ENCODE measurements at regions not wholly inside any gene's neighbourhood (a gene's known extent, or its start where the extent isn't known, plus 50 kb on each side); places are given as distances from the start of the nearest gene placed in this dataset.
"Not testable (repeated sequence)": the region's sequence is repeated elsewhere in the genome, so short reads cannot be mapped to it uniquely, and the experiment has no call there.

DNA sequence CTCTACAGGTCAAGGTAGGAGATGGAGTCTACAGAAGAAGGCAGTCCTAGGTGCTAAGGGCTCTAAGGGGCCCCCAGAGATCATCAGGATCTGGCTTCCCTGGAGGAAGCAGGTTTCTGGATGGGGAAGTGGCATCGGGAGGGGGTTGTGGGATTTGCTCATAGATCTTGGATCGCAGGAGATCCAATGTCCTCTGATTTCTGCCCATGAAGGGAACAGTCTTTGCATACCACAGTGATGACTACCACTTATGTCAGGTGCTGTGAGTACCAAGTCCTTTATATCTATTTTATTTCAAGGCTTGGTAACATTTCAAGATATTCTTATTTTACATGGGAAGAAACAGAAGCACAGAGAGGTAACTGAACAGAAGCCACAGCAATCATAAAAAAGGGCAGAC is 164.0 kb downstream of the RGS9 start:
- DNase-seq = no peak

DNA sequence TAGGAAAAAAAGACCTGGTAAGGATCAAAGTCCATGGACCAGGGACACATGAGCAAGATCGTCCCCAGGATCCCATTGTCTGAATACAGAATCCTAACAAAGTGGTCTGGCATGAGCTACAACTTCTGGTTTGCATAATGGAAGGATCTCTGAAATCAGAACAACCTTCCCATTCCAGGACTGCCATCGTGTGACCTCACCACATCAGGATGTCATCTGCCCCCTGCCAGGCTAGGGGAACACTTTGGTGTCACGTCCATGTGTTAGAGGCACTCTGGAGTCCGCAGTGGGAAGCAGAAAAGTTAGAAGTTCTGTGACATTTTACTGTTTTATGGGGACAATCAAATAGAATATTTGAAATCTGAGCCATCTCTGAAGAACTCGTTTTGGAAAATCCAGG is 160.7 kb downstream of the RGS9 start:
- no peak for DNase-seq

DNA sequence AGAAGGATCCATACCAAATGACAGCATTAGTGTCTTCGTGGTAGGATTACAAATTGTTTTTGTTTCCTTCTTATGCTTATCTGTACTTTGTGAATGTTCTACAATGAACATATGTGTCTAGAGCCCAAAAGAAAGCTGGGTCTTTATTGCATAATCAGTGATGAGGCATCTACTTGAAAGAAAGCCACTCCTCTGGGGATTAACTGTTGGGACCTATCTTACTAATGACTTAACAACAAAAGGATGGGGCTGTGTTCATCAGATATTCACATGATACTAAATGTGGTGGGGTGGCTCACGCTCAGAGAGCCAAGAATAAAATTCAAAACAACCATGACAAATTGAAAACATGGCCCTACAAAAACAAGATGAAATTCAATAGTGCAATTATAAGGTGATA is 160.2 kb downstream of the RGS9 start:
- no peak for DNase-seq

DNA sequence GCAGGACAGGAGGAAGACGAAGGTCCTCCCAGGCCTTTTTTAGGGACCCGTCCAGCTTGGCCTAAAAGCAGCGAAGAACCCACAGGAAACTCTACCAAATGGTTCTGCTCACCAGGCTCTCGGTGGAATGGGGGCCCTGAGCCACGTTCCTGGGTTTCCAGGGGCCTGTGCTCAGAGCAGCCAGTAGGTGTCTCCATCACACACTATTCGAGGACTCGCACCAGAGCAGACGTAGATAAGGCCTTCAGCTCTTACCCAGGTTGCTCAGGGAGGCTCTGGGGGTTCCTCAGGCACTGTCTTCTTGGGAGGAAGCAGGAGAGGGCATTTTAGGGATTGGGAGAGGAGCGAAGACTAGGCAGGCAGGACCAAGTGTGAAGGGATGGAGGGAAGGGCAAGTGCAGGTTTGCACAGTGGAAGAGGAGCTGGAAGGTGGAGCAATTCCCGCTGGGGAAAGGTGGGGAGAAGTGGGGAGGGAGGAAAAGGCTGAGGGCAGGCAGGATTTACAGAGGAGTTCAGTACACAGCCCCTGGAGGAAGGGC is 157.1 kb downstream of the RGS9 start:
- peak; percentile 70 for DNase-seq

DNA sequence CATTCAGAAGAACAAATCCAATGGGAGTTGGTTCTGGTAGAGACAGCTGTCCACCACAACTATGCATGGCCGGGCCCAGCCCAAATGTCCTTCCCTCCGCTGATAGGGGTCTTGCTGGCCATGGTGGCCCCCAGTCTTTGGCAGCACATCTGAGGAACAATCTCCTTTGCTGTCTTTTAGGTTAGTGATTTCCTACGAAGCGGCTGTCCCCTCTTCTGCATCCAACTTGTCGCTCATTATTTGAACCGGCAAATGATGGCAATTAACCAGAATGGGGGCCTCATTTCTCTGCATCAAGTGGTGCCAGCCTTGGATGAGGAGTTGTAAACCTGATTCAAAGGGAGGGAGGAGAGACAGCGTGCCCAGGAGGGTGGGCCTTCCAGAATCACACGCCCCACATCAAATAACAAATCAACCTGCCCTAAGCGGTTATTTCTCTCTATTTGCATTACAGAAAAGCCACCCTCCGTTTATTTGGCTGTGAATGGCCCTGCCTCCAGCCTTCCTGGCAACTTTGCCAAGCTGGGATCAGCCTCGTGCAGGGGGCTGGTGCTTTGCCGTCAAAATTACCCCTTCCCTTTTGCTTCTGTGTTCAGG is 156.5 kb downstream of the RGS9 start:
- no peak for DNase-seq

DNA sequence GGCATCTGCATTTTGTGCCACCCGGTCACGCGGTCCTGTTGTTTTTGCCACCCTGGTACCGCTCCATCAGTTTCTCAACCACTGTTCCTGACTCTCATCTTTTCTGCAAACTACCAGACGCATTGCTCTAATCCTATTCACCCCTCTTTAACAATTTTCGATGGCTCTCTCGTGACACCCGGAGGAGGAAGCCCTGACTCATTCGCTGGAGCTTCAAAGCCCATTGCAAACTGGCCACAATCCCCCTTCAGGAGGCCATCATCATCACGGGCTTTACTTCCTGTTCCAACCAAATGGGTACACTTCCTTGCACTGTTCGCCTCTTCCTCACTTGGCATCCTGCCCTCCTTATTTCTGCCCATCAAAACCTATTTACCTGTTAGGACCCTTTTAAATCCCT is 155.3 kb downstream of the RGS9 start:
- no peak for DNase-seq

DNA sequence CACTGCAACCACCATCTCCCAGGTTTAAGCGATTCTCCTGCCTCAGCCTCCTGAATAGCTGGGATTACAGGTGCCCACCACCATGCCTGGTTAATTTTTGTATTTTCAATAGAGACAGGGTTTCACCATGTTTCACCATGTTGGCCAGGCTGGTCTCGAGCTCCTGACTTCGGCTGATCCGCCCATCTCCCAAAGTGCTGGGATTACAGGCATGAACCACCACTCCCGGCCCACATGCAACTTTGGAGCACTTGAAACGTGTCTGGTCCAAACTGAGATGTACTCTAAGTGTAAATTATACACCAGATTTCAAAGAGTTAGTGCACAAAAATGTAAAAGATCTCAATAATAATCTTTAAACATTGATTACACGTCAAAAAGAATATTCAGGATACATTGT is 154.1 kb downstream of the RGS9 start:
- not testable (repeated sequence) for DNase-seq

DNA sequence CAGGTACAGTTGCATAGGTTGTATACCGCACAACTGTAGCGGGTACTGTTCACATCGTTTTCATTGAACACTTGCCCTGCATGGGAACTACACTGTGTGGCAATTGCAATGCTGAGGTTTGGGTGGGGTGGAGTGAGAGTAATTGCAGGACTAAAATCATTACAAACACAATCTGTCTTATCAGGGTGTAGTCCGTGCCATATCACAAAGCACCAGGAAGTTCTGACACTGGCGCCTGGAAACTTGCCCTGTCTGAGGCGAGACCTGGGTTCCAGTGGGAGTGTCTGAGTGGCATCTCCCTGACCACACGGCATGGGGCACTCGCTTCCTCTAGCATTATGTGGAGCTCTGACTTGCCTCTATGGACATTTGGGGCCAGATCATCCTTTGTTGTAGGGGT is 153.4 kb downstream of the RGS9 start:
- DNase-seq = no peak

DNA sequence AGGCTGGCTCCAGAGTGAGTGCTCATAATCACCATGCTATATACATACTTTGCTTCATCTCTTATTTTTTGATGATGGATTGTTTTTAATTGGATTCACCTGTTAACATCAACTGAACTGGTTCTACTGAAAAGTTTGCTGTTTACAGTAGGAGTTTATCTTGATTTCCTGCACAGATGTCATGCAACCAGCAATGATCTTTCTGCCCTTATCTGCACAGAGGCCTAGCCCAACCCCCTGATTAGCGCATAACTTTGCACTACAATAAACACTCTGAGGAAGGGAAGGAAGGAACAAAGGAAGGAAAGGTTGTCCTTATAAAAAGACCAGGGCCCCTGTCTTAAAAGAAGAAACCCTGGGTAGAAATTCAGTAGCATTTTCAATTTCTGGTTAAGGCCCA is 152.9 kb downstream of the RGS9 start:
- DNase-seq = no peak

DNA sequence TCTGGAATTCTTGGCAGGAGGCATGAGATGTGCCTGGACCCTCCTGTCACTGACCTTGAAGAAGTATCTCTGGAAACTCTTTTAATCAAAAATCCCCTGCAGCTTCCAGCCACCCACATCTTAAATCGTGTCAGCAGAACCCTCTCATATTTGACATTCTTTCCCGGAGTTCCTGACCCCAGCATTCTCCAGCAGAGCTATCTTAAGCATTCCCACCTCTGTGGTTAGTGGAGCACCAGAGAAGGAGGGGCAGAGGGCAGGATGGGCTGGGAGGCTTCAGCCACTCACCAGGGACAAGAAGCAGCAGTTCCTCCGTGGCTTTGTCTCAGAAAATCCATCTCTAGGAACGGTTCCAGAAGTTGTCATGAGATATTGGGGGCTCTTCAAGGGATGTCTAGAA is 149.9 kb downstream of the RGS9 start:
- DNase-seq = no peak

DNA sequence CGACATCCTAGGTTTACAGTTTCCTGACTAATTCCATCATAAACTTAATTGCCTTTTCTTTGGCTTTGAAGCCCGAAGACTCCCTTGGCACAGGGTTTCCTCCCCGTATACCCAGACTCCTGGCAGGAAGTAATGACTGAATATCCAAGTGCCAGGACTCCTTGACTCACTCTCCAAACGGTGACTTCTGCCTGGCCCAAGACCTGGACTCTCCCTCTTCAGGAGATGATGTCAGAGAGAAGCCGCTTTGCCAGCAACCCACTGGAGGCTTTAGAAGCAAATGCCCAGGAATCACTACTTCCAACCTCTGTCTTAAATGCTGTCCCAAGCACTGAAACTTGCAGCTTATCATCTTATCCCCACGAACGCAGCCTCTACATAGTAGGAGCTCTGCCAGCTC is 146.5 kb downstream of the RGS9 start:
- DNase-seq = no peak

DNA sequence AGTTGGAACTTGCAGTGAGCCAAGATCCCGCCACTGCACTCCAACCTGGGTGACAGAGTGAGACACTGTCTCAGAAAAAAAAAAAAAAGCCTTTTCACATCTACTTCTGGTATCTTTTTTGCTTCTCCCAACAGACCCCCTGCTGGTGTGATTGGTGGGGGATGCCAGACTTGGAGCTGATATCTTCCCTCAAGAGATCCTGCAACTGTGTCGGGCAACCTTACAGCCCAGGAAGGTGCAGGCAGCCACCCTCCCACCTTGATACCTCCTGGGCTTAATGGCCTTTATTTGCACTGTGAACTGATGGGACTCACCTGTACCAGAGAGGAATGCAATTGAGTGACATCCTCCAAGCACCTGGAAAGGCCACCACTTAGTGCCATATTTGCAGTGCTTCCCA is 142.3 kb downstream of the RGS9 start:
- DNase-seq = no peak

DNA sequence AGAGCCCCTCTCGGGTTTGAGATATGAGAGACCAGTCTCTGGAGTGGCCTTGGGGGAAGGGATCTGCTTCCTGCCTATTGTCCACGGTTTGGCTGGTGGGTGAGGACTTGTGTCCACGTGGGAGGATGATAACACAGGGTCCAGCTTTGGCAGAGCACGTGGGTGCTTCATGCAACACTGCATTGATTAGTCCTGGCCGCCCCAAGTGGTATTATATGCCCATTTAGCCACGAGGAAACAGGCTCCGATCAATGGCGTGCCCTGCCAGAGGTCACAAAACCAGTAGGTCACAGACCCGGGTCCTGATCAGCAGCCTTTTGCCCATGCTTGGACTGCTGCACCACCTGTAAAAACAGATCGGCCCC is 141.6 kb downstream of the RGS9 start:
- DNase-seq = no peak

DNA sequence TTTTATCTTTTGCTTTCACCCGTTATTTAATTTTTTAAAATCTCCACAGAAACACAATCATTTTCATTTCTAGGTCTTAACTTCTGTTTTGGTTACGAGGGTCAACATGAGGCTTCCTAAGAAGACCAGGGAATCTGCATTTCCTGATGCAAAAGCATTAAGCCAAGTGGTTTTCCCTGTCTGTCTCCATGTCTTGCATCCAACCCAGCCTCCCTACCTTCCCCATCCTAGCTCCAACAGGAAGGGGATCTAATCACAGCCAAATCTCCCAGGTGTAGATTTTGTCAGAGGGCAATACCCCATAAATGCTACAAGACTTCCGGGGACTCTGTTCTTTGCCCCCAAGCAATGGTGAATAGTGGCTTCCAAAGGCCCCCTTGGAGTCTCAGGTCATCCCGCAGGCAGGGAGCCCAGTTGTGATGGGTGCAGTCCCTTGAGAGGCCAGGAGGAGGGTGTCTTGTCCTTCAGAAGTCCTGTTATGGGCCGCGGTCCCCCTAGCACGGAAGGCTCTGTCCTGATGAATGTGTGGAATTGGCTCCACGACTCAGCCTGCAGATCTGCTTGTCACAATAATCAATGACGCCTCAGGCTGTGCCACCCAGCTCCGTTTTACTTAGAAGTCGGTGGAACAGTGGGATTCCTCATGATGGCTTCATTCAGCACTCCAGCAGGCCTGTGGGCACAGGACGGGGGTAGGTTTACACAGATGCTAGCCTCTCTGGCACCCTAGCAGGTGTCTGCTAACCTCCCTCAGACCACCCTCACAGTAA is 141.1 kb downstream of the RGS9 start:
- no peak for DNase-seq

DNA sequence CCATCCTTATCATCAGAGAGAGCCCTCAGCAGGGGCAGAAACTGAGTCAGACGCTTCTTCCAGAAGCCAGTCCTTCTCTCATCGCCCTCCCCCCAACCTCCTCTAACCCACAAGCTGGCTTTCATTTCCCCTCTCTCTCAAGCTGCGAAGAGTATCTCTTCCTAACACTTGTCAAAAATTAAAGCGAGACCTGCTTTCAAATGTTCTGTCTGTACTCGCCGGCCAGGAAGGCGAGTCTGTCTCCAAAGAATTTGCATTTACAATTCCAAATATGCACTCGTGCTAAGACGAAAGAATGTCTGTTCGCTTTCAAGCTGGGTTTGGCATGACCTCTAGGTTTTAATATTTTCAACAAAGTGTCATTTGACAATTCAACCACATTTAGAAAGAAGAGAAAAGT is 140.4 kb downstream of the RGS9 start:
- no peak for DNase-seq

Data from femur (tissue), 1 donor.